ENCODE measurements at regions not wholly inside any gene's neighbourhood (a gene's known extent, or its start where the extent isn't known, plus 50 kb on each side); places are given as distances from the start of the nearest gene placed in this dataset.

DNA sequence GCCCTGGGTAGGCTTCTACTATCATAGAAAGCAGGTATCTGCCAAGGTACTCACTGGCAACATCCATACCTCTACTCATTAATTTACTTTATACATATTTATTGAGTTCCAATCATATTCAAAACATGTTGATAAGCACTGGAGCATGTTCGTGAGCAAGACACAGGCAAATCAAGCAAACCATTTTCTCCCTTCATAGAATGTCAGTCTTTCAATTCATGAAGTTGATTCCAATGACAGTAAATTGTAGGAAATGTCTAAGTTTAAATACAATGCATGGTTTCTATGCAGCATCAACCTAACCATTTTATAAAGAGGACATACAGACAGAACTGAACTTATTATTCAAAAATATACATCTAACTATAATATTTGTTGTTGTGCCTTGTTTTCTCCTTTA lies 978.6 kb downstream of the CDH8 start:
- no peak for DNase-seq (ENCODE audit: low spot score in 2 of 2)
- no peak for TF ChIP-seq CTCF (IDR thresholded peaks at IDR 0.05)
- Histone ChIP-seq H3K36me3 (no peaks in the 10 kb centered on the region), H3K27me3 (no peaks in the 10 kb centered on the region), H3K4me3 (no peak overlapping the region), H3K27ac (no peak overlapping the region), H3K9me3 (no peaks in the 10 kb centered on the region), H3K4me1 (no peaks in the 10 kb centered on the region)
- intact Hi-C loops (cut with DNase I), result no loop called here

- intact Hi-C loops (cut with DNase I), result no loop called here
- no peak overlapping the region for H3K4me3 ChIP-seq
- no peak for TF ChIP-seq CTCF (IDR thresholded peaks at IDR 0.05)
- no peaks in the 10 kb centered on the region for H3K4me1 ChIP-seq
- no peaks in the 10 kb centered on the region for H3K27me3 ChIP-seq
- no peak overlapping the region for H3K27ac ChIP-seq
- no peaks in the 10 kb centered on the region for H3K9me3 ChIP-seq
- no peaks in the 10 kb centered on the region for H3K36me3 ChIP-seq
- DNase-seq (ENCODE audit: low spot score in 2 of 2), result no peak
These were observed 985.7 kb downstream of the CDH8 start for GRCh38 chr16:61050547-61050946.

DNA sequence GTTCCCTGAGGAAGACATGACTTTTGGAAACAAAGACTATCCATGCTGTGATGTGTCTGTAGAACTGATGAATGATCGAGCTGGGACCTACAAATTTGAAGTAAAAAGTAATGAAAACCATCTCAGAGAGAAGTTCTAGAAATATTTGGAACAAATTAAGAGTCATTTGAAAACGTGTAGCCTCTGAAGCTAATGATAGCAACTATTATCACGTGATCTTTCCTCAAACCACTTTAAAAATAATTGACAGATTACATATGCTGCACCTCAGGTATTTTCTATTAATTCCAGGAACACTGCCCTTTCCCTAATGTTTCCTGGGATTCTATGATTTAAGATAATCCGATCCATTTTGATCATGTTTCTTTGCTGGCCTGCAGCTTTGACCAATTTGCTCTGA lies 990.3 kb downstream of the CDH8 start:
- intact Hi-C loops (cut with DNase I), result no loop called here
- Histone ChIP-seq H3K27ac (no peak overlapping the region), H3K36me3 (no peaks in the 10 kb centered on the region), H3K4me1 (no peaks in the 10 kb centered on the region), H3K4me3 (no peak overlapping the region), H3K9me3 (no peaks in the 10 kb centered on the region), H3K27me3 (no peaks in the 10 kb centered on the region)
- DNase-seq (ENCODE audit: low spot score in 2 of 2), result no peak
- no peak for TF ChIP-seq CTCF (IDR thresholded peaks at IDR 0.05)

DNA sequence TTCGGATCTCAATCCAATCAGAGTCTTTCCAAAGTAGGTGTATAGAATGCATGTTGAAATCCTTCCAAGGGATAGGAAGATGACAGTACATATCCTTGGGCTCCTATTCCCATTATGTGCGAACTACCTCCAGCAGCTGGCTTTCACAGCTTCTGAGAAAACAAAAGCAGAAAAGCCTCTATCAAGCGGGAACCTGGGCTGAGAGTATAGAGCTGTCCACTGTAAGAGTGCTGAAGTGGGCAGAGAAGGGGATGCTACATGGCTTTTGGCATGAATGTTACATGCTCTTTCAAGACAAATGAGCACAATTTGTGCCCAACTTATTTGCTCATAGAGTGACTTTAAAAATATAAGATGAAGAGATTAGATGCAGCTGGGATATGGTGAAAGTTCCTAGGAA lies 993.5 kb downstream of the CDH8 start:
- no peak for TF ChIP-seq CTCF (IDR thresholded peaks at IDR 0.05)
- no peaks in the 10 kb centered on the region for H3K4me1 ChIP-seq
- intact Hi-C loops (cut with DNase I), result no loop called here

DNA sequence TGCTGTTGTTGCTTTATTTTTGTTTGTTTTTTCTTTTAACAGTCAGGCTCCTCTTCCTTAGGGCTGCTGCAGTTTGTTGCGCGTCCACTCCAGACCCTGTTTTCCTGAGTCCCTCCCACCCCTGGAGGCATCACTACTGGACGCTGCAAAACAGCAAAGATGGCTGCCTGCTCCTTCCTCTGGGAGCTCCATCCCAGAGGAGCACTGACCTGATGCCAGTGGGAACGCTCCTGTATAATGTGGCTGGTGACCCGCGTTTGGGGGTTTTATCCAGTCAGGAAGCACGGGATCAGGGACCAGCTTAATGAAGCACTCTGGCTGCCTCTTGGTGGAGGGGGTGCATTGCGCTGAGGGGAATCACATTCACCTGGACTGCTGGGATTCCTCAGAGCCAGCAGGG lies 1005.6 kb downstream of the CDH8 start:
- intact Hi-C loops (cut with DNase I), result no loop called here

More for the DNA sequence above, 993.5 kb downstream of the CDH8 start:
- H3K9me3 ChIP-seq, result no peaks in the 10 kb centered on the region
- H3K4me3 ChIP-seq, result no peak overlapping the region
- H3K27ac ChIP-seq, result no peak overlapping the region
- no peaks in the 10 kb centered on the region for H3K27me3 ChIP-seq
- no peak for DNase-seq (ENCODE audit: low spot score in 2 of 2)
- no peaks in the 10 kb centered on the region for H3K36me3 ChIP-seq

More for the DNA sequence above, 1005.6 kb downstream of the CDH8 start:
- Histone ChIP-seq H3K9me3 (no peaks in the 10 kb centered on the region), H3K27ac (no peak overlapping the region), H3K27me3 (no peaks in the 10 kb centered on the region), H3K36me3 (no peaks in the 10 kb centered on the region), H3K4me3 (no peak overlapping the region), H3K4me1 (no peaks in the 10 kb centered on the region)
- TF ChIP-seq CTCF (IDR thresholded peaks at IDR 0.05), result no peak
- no peak for DNase-seq (ENCODE audit: low spot score in 2 of 2)
